HG03442 (cell line): ENCODE measurements at regions not wholly inside any gene's neighbourhood (a gene's known extent, or its start where the extent isn't known, plus 50 kb on each side); places are given as distances from the start of the nearest gene placed in this dataset.
"Not testable (repeated sequence)": the region's sequence is repeated elsewhere in the genome, so short reads cannot be mapped to it uniquely, and the experiment has no call there.

Experiments used
- ATAC-seq: cut with Tn5 transposase; IDR thresholded peaks from one replicate; pipeline ENCODE4 v1.9.1; 2021; ENCODE audit warnings: mild to moderate bottlenecking, moderate library complexity; ENCODE audit not compliant: unreplicated experiment

DNA sequence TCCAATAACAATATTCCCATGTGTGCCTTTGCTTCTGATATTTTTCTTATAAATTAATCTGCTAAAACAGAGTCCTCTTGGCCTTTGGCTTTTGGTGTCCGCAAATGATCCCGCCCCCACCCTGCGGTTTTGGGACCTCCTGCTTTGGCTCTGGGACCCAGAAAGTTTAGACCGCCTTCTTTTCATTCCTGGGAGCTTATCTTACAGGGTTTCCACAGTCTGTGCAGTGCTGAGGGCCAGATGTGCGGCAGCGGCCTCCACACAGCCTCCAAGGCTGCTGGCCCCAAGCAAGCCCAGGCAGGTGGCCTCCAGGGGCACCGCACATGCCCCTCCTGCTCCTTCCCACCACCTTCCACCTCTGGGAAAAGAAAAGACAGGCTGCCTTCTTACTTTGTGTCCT, 191.5 kb downstream of the ERCC6L2 start:
- ATAC-seq, result no peak

DNA sequence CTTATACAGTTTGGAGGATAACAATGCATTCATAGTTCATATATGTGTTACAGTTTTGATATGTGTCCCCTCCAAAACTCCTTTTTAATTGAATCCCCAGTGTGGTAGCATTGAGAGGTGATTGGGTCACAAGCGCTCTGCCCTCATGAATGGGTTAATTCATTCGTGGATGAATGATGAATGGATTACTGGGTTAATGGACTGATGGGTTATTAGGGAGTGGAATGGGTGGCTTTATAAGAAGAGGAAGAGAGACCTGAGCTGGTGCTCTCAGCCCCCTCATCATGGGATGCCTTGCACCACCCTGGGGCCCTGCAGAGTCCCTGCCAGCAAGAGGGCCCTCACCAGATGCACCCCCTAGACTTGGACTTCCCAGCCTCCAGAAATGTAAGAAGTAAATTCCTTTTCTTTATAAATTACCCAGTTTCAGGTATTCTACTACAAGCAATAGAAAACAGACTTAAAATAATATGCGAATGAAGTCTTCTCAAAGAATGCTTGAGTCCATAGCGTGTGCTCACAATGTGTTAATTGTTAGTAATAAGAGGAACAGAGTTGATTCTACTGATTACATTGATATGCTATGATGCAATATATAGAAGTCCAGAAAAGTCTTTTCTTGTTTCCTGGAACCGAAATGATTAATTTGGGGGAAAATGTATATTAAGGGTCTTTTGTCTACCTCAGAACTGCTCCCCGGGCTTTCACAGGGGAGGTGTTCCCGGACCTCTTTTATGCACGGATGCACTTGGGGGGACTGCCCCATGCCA, 190.2 kb downstream of the ERCC6L2 start:
- no peak for ATAC-seq

DNA sequence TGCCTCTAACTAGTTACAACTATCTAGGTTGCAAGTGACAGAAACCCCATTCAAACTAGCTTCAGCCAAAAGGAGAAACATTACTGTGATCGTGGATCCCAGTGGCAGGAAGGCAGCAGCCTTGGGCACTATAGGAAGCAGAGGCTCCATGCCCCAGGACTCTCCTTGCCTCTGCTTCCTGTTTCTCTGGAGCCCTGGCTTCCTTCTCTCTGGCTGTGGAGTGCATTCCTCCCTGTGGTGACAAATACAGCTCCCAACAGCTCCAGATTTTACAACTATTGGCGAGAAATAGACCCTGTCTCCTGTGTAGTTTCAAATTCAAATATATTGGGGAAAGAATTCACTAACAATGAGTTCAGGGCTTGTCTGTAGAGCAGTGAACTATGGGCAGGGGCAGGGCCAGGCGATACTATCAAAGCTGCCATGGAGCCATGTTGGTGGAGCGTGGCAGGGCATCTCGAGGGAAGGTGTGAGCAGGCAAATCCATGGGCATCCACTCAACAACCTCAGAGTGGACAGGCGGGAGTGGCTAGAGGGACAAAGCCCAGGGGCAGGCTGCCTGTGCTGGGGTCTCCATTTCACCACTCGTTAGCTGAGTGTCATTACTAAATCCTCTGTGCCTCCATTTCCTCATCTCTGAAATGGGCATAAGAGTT, 189.5 kb downstream of the ERCC6L2 start:
- ATAC-seq, result no peak

DNA sequence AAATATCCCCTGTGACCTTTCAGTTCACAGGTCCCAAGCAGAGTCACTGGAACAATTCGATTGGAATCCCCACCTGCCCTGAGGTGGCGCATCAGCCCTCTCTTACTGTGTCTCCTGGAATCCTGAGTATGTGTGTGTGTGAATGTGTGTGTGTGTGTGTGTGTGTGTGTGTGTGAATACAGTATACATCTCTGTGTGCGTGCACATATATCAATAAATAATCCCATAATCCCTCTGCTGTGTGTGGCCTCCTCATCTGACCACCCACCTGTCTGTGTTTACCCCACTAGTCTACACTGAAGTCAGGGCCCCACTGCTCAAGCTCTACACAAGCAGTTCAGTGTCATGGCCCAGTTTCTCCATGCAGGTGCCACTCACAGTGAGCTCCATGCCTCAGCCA, 187.4 kb downstream of the ERCC6L2 start:
- no peak for ATAC-seq

DNA sequence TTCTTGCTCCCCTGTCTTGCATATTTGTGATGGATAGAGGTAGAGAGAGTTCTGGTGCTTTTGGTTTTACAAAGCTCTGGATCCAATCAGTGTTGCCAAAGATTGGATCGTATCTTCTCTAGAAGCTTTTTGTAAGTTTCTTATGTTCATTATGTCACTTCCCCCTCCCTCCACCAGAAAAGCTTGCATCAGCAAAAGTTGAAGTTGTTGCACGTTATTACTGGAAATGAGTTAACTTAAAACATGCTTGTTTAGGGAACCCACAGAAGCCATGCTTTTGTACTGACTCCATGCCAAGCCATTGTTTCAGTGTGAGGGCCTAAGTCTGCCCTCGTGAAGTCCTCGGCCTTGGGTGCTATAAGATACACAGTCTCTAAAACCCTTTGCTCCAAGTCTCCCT, 186.5 kb downstream of the ERCC6L2 start:
- no peak for ATAC-seq

DNA sequence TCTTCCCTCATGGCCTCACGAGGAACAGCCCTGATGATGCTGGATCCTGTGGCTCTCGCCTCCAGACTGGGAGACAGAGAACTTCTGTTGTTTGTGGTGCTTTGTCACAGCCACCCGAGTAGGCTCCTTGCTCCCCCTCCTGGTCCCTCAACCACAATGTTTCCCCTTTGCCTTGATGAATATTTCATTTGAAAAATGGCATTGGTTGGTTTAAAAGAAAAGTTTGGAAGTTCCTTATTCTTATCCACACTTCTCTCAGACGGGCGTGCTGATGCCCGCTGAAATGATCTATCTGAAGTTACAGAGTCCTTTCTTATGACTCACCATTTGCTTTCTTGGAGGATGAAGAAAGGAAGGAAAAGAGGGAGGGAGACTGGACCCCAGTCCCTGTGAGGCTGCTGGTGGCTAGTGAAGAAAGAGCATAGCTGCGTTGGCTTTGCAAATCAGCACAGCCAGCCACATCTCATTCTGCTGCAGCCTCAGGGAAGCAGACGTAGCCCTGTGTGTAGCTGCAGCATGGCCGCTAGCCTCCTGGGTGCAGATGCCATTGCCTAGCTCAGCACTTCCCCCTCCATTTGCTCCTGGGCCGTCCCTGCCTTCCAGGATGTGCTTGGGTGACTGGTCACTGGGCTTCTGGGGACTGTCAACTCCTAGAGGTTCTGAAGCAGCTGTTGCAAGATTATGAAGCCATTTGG, 185.9 kb downstream of the ERCC6L2 start:
- ATAC-seq, result no peak

DNA sequence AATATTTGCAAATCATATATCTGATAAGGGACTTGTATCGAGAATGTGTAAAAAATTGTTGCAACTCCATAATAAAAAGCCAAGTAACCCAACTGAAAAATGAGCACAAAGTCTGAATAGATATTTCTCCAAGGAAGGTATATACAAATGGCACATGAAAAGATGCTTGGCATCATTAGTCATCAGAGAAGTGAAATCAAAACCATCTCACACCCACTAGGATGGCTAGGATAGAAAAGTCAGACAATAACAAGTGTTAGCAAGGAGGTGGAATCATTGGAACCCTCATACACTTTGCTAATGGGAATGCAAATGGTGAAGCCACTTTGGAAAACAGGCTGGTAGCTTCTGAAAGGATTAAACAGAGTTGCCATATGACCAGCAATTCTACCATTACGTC, 182.7 kb downstream of the ERCC6L2 start:
- ATAC-seq, result no peak

DNA sequence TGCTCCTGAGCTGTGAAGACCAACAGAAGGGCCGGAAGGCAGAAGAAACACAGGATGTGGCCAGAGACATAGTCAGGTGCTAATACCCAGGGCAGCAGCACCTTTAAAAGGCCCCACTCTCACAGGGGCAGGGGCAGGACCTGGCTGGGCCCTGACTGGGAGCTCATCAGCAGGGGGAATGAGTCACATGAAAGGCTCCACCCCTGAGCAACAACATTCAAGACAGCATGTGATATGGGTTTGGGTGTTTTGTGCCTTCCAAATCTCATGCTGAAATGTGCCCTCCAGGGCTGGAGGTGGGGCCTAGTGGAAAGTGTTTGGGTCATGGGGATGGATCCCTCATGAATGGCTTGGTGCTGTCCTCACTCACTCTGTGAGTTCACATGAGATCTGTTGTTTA, 181.7 kb downstream of the ERCC6L2 start:
- ATAC-seq, result no peak

DNA sequence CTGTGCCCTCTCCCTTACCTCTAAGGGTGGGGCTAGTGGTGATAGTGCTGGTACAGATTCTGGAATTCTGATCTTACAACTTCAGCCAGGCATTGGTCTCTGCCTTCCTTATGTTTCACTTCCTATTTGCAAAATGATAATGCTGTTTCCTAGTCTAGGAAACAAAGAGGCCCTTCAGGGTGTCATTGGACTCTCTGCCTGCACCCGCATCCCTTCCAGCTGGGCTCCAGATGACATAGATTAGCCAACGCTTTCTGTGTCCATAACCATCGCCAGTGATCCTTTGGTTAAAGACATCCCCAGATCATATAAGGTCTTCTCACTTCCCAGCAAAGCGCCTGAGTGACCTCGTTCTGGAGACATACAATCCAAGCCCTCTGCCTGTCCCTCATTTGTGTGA, 180.7 kb downstream of the ERCC6L2 start:
- ATAC-seq, result no peak

DNA sequence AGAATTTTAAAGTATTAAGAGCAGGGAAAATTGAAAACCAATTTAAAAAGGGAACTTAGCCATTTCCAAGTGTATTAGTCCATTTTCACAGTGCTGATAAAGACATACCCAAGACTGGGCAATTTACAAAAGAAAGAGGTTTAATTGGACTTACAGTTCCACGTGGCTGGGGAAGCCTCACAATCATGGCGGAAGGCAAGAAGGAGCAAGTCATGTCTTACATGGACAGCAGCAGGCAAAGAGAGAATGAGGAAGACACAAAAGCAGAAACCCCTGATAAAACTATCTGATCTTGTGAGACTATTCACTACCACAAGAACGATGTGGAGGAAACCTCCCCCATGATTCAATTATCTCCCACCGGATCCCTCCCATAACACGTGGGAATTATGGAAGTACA, 178.8 kb downstream of the ERCC6L2 start:
- ATAC-seq, result not testable (repeated sequence)

DNA sequence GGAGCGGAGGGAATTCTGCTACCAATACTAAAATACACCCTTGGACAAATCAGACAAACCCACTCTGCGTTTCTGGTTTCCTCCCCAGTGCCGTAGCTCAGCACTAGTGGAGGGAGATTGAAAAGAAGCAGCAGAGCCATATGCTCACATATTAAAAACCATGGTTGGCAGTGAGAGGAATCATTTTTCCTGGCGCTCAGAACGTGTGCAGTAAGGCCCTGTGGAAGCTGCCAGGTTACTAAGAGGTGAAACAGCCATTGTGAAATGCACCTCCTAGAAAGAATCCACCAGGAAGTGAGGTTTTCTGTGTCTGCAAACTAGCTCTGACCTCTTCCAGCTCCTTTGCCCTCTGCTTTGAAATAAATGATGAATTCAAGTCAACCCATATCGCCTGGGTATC, 177.2 kb downstream of the ERCC6L2 start:
- ATAC-seq, result no peak

DNA sequence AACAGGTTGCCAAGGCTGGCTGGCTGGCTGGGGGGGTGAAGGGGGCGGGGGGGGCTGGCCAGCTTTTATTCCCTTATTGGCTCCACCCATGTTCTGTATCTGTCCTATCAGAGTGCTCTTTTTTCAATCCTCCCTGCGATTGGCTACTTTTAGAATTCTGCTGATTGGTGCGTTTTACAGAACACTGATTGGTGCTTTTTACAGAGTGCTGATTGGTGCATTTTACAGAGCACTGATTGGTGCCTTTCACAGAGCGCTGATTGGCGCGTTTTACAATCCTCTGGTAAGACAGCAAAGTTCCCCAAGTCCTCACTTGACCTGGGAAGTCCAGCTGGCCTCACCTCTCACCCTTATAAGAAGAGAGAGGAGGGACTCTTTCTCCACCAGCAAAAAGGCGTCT, 175.9 kb downstream of the ERCC6L2 start:
- ATAC-seq, result no peak

DNA sequence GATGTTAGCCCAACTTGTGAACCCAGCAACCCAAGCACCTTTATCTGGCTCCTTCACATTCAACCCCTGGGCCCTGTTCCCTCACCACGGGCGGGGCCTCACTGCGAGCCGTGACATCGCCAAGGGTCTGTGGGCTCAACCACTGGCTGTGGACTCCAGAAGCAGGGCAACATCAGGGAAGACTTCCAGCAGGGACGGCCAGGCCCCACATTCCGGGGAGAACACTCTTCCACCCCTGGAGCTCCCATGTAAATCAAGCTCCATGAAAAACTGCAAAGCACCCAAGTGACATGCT, 175.3 kb downstream of the ERCC6L2 start:
- ATAC-seq, result no peak

DNA sequence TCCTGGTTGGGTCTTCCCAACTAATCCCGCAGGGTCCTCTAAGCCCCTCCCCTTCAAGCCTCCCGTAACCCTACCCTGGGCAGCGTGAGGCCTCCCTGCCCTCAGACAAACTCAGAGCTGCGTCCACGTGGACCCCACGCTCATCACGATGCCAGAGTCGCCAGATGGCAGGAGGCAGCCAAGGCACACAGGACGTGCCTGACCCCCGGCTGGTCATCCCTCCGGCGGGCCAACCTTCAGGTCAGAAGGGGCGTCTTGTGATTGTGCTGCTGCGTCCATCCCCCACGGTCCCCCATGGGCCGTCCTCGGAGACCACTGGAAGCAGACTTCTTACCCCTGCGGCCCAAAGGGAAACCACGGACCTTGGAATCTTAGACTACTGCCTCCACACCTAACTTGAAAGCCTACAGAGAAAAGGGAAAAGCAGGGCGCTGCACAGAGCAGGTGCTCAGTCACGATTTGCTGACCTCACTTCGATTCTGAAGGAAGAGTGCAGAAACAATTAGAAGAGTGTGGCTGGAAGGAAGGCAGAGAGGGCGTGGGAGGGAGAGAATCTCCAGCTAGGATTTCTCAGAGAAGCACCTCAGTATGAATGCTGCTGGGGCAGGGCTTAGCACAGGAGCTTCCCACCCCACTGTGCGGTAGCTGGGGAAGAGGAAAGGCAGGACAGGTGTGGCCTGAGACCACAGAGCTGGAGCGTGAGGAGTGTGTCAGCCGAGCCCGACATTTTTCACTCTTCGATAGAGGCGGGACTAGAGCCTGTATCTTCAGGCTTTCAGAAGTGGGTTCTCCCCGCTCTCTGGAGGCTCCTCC, 174.8 kb downstream of the ERCC6L2 start:
- no peak for ATAC-seq

DNA sequence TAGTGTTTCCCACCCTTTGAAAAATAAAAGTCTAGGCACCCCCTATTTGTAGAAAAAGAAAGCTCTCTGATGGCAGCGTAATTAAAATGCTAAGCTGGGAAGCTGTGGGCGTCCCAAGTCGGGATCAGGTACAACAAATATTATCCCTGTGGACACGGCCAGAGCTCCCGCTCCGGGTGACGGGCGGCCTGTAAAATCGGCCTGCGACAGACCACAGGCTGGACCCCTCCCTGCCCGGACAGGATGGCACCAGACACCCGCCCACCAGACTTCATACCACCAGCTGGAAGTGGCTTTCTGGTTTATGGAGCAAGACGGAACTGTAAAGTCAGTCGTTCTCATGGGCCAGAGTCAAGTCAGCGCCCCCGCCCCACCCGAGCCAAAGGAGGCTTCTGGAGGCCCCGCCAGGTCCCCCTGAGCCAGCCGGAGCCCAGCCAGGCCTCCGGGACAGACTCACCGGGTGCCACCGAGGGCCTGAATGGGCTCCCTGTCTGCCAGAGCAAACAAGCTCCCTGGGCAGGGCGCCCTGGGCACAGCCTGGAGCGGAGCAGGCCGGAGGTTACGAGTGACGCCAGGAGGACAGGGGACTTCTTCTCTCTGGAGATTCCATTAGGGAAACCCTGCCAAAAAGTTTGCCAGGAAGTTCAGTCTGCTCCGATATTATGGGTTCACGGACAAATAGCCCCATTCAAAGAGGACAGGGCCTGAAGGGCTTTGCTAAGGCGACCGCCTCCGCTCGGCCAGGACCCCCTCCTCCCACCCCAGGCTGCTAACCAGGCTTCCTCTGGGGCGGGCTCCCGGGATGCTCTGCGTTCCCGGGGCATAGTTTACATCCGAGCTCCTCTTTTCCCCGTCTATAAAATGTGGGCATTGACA, 173.7 kb downstream of the ERCC6L2 start:
- no peak for ATAC-seq

DNA sequence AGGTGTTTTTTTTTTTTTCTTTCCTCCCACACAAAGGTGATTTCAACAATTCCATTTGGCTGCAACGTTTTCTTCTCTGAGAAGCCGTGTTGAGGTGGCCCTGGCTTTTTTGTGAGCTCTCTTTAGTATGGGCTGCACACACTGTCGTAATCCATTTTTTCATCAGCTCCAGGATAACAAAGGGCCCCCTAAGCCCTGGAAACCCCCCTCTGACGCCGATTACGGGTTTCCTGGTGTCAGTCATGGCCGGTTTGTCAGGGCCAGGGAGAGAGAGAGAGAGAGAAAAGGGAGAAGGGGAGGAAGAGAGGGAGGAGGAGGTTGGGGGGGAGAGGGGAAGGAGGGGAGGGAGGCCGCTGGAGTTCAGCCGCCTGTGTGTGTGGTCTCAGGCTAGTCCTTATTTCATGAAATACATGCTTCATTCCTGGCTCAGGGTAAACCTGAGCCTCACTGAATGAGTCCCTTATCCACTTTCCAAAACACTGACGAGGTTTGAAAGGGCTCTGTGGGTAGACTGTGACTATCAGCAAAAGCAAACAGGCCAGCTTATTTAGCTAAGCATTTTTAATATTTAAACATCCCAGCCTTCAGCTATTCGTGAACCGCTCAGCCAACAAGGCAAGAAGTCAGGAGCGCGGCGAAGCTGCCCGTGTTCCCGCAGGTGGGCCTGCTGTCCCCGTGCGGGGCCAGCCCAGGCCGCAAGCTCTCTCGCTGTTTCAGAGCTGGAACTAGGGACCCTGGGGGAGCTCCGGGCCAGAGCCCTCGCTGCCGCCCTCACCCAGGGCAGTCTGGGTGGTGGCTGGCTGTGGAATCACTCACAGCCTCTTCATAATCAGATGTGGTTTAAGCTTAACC, 172.8 kb downstream of the ERCC6L2 start:
- no peak for ATAC-seq

DNA sequence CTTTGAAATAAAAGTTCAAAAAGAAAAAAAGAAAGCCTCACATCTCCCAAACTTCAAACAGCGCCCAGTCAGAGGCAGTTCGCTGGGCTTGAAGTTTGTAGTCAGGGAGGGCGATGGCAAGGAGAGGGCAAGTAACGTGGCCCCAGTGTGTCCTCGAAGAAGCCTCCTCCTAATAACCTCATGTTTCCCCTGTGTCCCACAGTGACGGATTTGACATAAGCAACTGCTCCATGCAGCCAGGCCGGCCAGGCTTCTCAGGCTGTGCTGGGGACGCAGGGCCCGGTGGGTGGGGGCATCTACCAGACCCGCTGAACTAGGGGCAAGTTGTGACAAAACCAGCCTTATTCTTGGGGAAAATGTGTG, 172.2 kb downstream of the ERCC6L2 start:
- no peak for ATAC-seq

DNA sequence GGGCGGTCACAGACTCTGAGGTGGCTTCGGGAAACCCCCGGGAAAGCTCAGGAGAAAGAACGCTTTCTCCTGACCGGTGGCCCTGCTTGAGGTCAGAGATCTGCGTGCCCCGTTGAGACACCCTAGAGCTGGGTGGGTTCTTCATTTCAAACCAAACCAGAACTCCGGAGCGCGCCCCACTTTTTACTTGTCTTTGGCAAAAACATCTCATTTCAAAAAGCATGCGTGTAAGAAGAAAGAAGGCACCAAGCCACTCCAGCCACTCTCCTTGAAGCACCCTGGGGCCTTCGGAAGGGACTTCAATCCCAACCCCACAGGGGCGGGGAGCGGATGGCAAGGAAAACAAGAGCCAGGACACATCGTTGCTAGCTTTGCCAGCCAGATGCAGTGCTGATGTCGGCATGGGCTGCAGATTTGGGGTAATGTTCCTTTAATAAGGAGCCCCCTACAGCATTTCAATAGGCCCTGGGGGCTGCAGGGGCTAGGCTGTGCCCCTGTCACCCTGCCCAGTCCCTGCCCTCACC, 171.7 kb downstream of the ERCC6L2 start:
- no peak for ATAC-seq

DNA sequence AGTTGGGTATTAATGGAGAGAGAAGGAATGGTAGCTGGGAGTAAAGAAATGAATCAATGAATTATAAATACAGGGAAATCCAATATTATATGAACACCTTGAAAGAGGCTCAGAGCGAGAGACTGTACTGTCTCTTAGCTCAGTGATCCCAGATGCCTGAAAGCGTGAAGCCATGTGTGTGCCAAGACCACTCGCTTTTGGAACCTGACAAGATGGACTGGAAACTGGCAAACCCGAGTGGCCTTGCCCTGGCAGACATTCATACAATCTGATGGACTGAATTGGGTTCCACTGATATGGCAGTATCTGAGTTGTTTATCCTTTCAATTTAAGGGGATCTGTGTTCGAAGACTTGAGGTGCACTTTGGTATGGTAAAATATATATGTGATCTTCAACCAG, 170.3 kb downstream of the ERCC6L2 start:
- no peak for ATAC-seq
